Activated naive CD8-positive, alpha-beta T cell treated with anti-CD3 and anti-CD28 coated beads, Interleukin-2, amount 50 U/mL, for 16 hours (primary cell): ENCODE measurements at regions not wholly inside any gene's neighbourhood (a gene's known extent, or its start where the extent isn't known, plus 50 kb on each side); places are given as distances from the start of the nearest gene placed in this dataset.

Experiments used
- DNase-seq: peaks from one replicate; pipeline ENCODE4 v3.0.0-alpha.2; 2020; ENCODE audit warnings: low read depth, low spot score

DNA sequence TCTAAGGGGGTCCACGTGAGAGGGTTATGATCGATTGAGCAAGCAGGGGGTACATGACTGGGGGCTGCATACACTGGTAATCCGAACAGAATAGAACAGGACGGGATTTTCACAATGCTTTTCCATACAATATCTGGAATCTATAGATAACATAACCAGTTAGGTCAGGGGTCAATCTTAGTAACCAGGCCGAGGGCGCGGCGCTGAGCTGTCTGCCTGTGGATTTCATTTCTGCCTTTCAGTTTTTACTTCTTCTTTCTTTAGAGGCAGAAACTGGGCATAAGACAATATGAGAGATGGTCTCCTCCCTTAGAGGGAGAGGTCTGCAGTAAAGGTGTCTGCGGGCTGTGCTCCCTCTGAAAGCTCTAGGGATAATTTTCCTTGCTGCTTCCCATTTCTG lies 261.3 kb downstream of the XXYLT1 start:
- no peak for DNase-seq

DNA sequence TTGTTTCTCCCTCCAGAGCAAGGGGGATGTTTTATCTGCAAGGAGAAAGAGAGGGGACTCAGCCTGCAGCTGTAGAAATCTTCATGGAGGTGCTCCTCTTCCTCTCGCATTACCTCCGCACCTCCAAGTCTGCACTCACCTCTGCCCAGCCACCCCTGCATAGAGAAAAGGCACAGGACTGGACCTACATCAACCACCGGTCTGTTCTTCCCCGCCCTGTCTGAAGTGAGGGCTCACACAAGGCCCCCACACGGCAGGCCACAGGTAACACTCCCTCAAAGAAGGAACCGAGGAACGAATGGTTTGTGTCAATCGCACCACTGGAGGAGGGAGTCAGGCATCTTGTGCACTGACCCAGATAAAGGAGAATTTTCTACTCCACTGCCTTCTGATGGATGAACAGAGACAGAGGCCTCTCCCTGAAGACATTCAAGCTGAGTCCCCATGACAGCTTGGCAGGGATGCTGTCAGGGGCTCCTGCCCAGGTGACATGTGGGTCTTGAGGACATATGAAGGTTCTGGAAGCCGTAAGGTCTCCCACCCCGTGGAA lies 260.3 kb downstream of the XXYLT1 start:
- DNase-seq = no peak

DNA sequence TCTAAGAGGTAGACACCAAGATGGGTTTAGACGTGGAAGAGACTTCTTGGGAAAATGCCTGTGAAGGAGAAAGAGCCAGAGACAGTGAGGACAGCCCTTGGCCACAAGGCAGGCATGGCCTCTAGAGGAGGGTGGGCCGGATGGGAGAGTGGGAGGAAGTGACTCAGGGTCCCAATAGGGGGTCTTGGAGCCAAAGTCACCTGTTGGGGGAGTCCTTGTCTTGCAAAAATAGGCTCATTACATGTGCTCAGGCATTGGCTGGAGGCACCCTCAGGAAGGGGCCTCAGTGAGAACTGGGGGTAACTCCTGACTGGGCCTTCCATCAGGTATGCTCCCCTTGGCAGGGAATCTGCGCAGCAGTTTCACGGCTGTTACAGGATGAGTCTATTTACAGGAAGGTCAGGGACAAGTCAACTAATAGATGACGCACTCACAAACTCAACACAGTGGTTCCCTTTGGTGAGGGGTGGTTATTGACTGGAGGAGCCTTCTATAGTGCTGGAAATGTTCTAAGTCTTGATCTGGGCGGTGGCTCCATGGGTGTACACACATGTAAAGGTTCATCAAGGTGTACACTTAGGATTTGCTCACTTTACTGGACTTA lies 259.6 kb downstream of the XXYLT1 start:
- DNase-seq = no peak

DNA sequence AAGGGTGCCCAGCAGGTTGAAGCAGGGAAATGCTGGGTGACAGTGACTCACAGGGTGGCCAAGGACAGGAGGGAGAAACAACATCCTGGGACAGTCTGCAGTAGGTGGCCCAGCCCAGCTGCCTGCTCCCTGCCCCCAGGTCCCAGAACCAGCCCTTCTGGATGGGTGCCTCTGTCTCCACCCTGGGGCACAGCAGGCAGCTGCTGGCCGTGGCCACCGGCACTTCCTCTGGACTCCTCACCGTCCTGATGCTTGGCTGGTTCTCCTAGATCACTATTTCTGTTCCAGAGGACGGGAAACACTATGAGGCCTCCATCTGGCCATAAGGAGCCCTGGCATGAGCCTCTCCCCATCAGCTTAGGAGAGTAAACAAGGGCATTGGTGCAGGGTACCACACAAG lies 258.9 kb downstream of the XXYLT1 start:
- no peak for DNase-seq

DNA sequence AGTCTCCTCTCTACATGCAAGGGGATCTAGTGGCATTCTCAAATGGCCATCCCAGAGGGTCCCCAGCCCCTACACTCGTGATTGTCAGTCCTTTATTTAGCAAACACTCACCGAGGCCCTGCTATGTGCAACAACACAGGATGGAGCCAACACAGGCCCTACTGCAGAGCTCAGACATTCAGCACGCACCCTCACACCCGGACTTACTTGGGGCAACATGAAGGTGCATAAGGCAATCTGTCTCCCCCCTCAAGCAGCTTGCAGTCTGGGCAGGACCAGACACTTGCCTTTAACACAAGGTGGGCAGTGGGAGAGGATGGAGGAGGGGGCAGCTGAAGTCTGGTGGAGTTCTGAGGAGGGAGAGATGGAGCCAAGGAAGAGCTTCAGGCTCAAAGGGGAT lies 258.4 kb downstream of the XXYLT1 start:
- no peak for DNase-seq

DNA sequence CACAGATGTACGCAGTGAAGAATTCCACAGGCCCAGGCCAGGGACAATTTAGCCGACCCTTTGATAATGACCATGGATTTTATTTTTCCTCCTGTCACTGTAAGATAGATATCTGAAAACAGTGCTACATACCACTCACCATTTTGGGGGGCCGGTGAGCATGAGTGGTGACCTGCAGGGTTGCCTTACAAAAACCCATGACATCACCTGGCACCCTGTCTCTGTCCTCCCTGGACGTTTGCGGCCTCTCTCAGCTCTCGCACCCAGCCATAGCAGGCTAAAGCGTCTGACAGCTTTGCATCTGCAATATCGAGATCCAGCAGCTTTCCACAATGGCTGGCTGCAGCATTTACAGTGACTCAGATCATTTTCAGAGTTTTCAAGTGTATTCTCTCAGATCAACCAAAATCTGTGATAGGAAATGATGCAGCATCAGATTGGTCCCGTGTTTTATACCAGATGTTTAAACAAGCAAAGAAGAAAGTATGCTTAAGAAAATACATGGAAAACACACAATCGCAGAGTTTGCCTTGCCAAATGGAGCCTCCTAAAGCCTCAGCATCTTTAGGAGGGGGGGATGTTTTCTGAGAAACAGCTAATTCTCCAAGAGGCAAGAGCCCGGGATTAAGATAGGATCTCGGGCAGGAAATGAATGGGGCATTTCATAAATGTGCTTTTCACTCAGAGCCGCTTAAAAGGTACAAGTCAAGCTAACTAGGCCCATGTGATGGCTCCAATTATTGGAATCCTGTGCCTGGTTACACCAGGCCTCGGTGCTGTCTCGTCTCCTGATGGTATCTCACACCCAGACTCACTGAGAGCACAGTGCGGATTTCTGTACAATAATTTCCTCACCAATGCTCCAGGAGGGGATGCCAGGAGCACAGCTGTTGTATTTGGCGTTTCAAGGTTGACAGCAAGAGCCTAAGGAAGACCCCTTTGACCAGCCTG lies 257.3 kb downstream of the XXYLT1 start:
- no peak for DNase-seq

DNA sequence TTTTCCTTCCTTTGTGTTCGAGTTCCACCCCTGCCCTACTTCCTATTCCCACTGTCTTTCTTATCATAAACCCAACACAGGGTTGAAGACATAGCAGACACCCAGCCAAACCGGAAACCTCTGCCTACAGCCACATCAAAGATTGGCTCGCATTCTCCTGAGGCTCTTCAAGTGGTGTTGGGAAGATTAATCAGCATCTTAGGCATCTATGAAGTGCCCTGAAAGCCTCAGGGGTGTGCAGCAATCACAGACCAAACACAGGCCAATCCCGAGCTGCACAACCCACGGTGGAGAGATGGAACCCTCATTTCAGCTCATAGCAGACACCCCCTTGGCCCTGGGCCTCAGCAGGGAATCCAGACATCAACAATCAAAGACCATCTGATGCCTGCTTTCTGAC lies 255.9 kb downstream of the XXYLT1 start:
- DNase-seq = no peak

DNA sequence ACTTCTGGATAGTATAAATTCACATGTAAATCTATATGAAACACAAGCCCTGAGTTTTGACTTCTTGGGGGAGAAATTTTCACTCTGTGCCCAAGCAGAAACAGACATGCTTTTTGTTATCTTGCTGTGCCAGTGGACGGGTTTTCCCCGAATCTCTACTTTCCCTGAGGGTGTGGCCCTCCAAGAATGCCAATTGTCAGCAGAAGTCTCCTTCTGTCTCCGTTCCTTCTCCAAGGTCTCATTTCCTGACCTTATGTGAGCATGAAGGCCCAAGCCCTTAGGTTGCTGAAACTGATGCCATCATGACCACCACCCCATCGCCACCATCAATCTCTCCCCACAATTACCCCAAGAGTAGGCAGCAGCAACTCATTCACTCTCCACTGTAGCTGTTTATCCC lies 253.8 kb downstream of the XXYLT1 start:
- no peak for DNase-seq
